ENCODE measurements at regions not wholly inside any gene's neighbourhood (a gene's known extent, or its start where the extent isn't known, plus 50 kb on each side); places are given as distances from the start of the nearest gene placed in this dataset.

GRCh38 chr7:67380858-67381257 is 384.2 kb downstream of the TYW1 start:
- H3K9me3 ChIP-seq (ENCODE audit: low read depth, low read length): no peaks in the 10 kb centered on the region
- no peak for DNase-seq (ENCODE audit: low read depth, low spot score)
- H3K9ac ChIP-seq (ENCODE audit: insufficient read length): no peak overlapping the region
- no peak overlapping the region for H3K27ac ChIP-seq
- H3K36me3 ChIP-seq (ENCODE audit: insufficient read depth, low read length): no peaks in the 10 kb centered on the region
- H3K4me3 ChIP-seq: no peak overlapping the region
- TF ChIP-seq FOXP2 (optimal IDR thresholded peaks at IDR 0.05; ENCODE audit: control extremely low read depth, extremely low read length, insufficient read depth): no peak
- TF ChIP-seq POLR2AphosphoS5 (IDR thresholded peaks at IDR 0.05; ENCODE audit: borderline replicate concordance, low read depth, low read length): no peak
- no peak for TF ChIP-seq EZH2 (IDR thresholded peaks at IDR 0.05)

GRCh38 chr7:67387851-67388250 is 391.2 kb downstream of the TYW1 start:
- Histone ChIP-seq H3K36me3 (ENCODE audit: insufficient read depth, low read length) (no peaks in the 10 kb centered on the region), H3K9ac (ENCODE audit: insufficient read length) (no peak overlapping the region), H3K4me3 (no peak overlapping the region), H3K27ac (no peak overlapping the region), H3K9me3 (ENCODE audit: low read depth, low read length) (no peaks in the 10 kb centered on the region)
- no peak for DNase-seq (ENCODE audit: low read depth, low spot score)
- TF ChIP-seq EZH2 (IDR thresholded peaks at IDR 0.05) (no peak), POLR2AphosphoS5 (IDR thresholded peaks at IDR 0.05; ENCODE audit: borderline replicate concordance, low read depth, low read length) (no peak), FOXP2 (optimal IDR thresholded peaks at IDR 0.05; ENCODE audit: control extremely low read depth, extremely low read length, insufficient read depth) (no peak)

GRCh38 chr7:67391168-67391567 is 394.5 kb downstream of the TYW1 start:
- DNase-seq (ENCODE audit: low read depth, low spot score): no peak

GRCh38 chr7:67392596-67393438 is 396.2 kb downstream of the TYW1 start:
- TF ChIP-seq POLR2AphosphoS5 (IDR thresholded peaks at IDR 0.05; ENCODE audit: borderline replicate concordance, low read depth, low read length) (no peak), EZH2 (IDR thresholded peaks at IDR 0.05) (no peak), FOXP2 (optimal IDR thresholded peaks at IDR 0.05; ENCODE audit: control extremely low read depth, extremely low read length, insufficient read depth) (no peak)
- Histone ChIP-seq H3K27ac (no peak overlapping the region), H3K9ac (ENCODE audit: insufficient read length) (no peak overlapping the region), H3K4me3 (no peak overlapping the region), H3K36me3 (ENCODE audit: insufficient read depth, low read length) (no peaks in the 10 kb centered on the region), H3K9me3 (ENCODE audit: low read depth, low read length) (no peaks in the 10 kb centered on the region)
- DNase-seq (ENCODE audit: low read depth, low spot score): no peak

More at GRCh38 chr7:67391168-67391567, 394.5 kb downstream of the TYW1 start:
- Histone ChIP-seq H3K9me3 (ENCODE audit: low read depth, low read length) (no peaks in the 10 kb centered on the region), H3K9ac (ENCODE audit: insufficient read length) (no peak overlapping the region), H3K27ac (no peak overlapping the region), H3K36me3 (ENCODE audit: insufficient read depth, low read length) (no peaks in the 10 kb centered on the region), H3K4me3 (no peak overlapping the region)
- TF ChIP-seq FOXP2 (optimal IDR thresholded peaks at IDR 0.05; ENCODE audit: control extremely low read depth, extremely low read length, insufficient read depth) (no peak), POLR2AphosphoS5 (IDR thresholded peaks at IDR 0.05; ENCODE audit: borderline replicate concordance, low read depth, low read length) (no peak), EZH2 (IDR thresholded peaks at IDR 0.05) (no peak)

GRCh38 chr7:67393903-67394302 is 397.3 kb downstream of the TYW1 start:
- TF ChIP-seq EZH2 (IDR thresholded peaks at IDR 0.05) (no peak), POLR2AphosphoS5 (IDR thresholded peaks at IDR 0.05; ENCODE audit: borderline replicate concordance, low read depth, low read length) (no peak), FOXP2 (optimal IDR thresholded peaks at IDR 0.05; ENCODE audit: control extremely low read depth, extremely low read length, insufficient read depth) (no peak)
- Histone ChIP-seq H3K27ac (no peak overlapping the region), H3K9ac (ENCODE audit: insufficient read length) (no peak overlapping the region), H3K36me3 (ENCODE audit: insufficient read depth, low read length) (no peaks in the 10 kb centered on the region), H3K4me3 (no peak overlapping the region), H3K9me3 (ENCODE audit: low read depth, low read length) (no peaks in the 10 kb centered on the region)
- DNase-seq (ENCODE audit: low read depth, low spot score): no peak

GRCh38 chr7:67398916-67399315 is 402.3 kb downstream of the TYW1 start:
- Histone ChIP-seq H3K36me3 (ENCODE audit: insufficient read depth, low read length) (no peaks in the 10 kb centered on the region), H3K4me3 (no peak overlapping the region), H3K27ac (no peak overlapping the region), H3K9ac (ENCODE audit: insufficient read length) (no peak overlapping the region), H3K9me3 (ENCODE audit: low read depth, low read length) (no peaks in the 10 kb centered on the region)
- TF ChIP-seq FOXP2 (optimal IDR thresholded peaks at IDR 0.05; ENCODE audit: control extremely low read depth, extremely low read length, insufficient read depth) (no peak), POLR2AphosphoS5 (IDR thresholded peaks at IDR 0.05; ENCODE audit: borderline replicate concordance, low read depth, low read length) (no peak), EZH2 (IDR thresholded peaks at IDR 0.05) (no peak)
- DNase-seq (ENCODE audit: low read depth, low spot score): no peak

GRCh38 chr7:67401492-67401891 is 404.9 kb downstream of the TYW1 start:
- Histone ChIP-seq H3K27ac (no peak overlapping the region), H3K4me3 (no peak overlapping the region), H3K9me3 (ENCODE audit: low read depth, low read length) (no peaks in the 10 kb centered on the region), H3K36me3 (ENCODE audit: insufficient read depth, low read length) (no peaks in the 10 kb centered on the region), H3K9ac (ENCODE audit: insufficient read length) (no peak overlapping the region)
- no peak for TF ChIP-seq POLR2AphosphoS5 (IDR thresholded peaks at IDR 0.05; ENCODE audit: borderline replicate concordance, low read depth, low read length)
- no peak for TF ChIP-seq FOXP2 (optimal IDR thresholded peaks at IDR 0.05; ENCODE audit: control extremely low read depth, extremely low read length, insufficient read depth)
- no peak for TF ChIP-seq EZH2 (IDR thresholded peaks at IDR 0.05)
- DNase-seq (ENCODE audit: low read depth, low spot score): no peak

GRCh38 chr7:67402280-67402679 is 405.6 kb downstream of the TYW1 start:
- DNase-seq (ENCODE audit: low read depth, low spot score): no peak
- no peaks in the 10 kb centered on the region for H3K36me3 ChIP-seq (ENCODE audit: insufficient read depth, low read length)
- no peaks in the 10 kb centered on the region for H3K9me3 ChIP-seq (ENCODE audit: low read depth, low read length)
- H3K9ac ChIP-seq (ENCODE audit: insufficient read length): no peak overlapping the region
- H3K4me3 ChIP-seq: no peak overlapping the region
- TF ChIP-seq EZH2 (IDR thresholded peaks at IDR 0.05): no peak
- TF ChIP-seq FOXP2 (optimal IDR thresholded peaks at IDR 0.05; ENCODE audit: control extremely low read depth, extremely low read length, insufficient read depth): no peak
- no peak for TF ChIP-seq POLR2AphosphoS5 (IDR thresholded peaks at IDR 0.05; ENCODE audit: borderline replicate concordance, low read depth, low read length)
- no peak overlapping the region for H3K27ac ChIP-seq
